ENCODE measurements at regions not wholly inside any gene's neighbourhood (a gene's known extent, or its start where the extent isn't known, plus 50 kb on each side); places are given as distances from the start of the nearest gene placed in this dataset.

DNA sequence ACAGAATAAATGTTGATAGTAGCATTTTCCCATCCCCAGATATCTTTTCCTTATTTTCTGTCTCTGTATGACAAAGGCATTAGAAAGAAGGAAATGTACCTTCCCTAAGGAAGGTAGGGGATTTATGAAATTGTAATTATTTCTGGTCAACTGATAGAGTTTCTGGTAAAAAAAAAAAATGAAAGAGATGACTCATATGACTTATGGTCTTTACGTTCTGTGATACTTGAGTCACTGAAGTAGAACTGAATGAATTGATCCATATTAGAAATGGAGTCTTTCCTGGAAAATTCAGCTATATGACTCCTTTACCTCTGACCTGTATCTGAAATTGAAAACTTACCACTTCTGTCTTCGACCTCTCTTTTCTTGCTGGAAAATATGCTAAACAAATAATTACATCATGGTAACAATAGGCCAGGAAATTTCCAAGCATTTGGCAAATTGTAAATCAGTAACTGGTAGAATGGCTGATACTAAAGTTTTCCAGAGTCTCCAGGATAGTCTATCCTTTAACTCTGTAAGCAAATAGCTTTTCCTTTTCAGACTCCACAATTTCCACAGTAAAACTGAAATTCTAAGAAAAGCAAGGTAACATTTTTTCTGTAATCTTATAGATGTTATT is 364.3 kb upstream of the PTBP2 start:
- TF ChIP-seq EZH2 (IDR thresholded peaks at IDR 0.05; ENCODE audit: insufficient read depth, poor library complexity, severe bottlenecking) = no peak
- no peak for TF ChIP-seq EZH2phosphoT487 (IDR thresholded peaks at IDR 0.05; ENCODE audit: insufficient read depth, low read depth)
